Neural cell (in vitro differentiated cells): ENCODE measurements at regions not wholly inside any gene's neighbourhood (a gene's known extent, or its start where the extent isn't known, plus 50 kb on each side); places are given as distances from the start of the nearest gene placed in this dataset.

ENCODE experiments used
- H2AFZ ChIP-seq: fragments of 200-600, 300-800 bp; sonication (generic), shearing (Covaris generic); 2 replicates; pipeline ENCODE4 v1.6.0; 2014; ENCODE audit warnings: low read depth, mild to moderate bottlenecking, antibody characterized with exemption, low read length, moderate library complexity
- H3F3A ChIP-seq: fragments of 200-600 bp; shearing (Covaris generic); 2 replicates; pipeline ENCODE4 v1.6.1; 2016; ENCODE audit warnings: mild to moderate bottlenecking, moderate library complexity, mixed read lengths, antibody characterized with exemption, low read length; ENCODE audit not compliant: insufficient read depth, poor library complexity, severe bottlenecking
- H3K27ac ChIP-seq: fragments of 200-600, 300-800 bp; sonication (generic), shearing (Covaris generic); 2 replicates; pipeline ENCODE4 v1.5.1; 2014; ENCODE audit warnings: mild to moderate bottlenecking, low read length, moderate library complexity
- H3K27me3 ChIP-seq: fragments of 300-800, 200-600 bp; sonication (generic), shearing (Covaris generic); 2 replicates; pipeline ENCODE4 v1.6.0; 2014; ENCODE audit warnings: mild to moderate bottlenecking, low read depth, low read length, moderate library complexity; ENCODE audit not compliant: insufficient read depth
- H3K36me3 ChIP-seq: fragments of 300-800, 200-600 bp; sonication (generic), shearing (Covaris generic); 2 replicates; pipeline ENCODE4 v1.5.1; 2014; ENCODE audit warnings: mild to moderate bottlenecking, antibody characterized with exemption, low read length, moderate library complexity; ENCODE audit not compliant: insufficient read depth
- H3K4me2 ChIP-seq: fragments of 300-800, 200-600 bp; sonication (generic), shearing (Covaris generic); 2 replicates; pipeline ENCODE4 v1.6.0; 2014; ENCODE audit warnings: mild to moderate bottlenecking, low read length
- H3K4me3 ChIP-seq: fragments of 300-800, 200-600 bp; sonication (generic), shearing (Covaris generic); 2 replicates; pipeline ENCODE4 v1.5.1; 2014; ENCODE audit warnings: mild to moderate bottlenecking, low read length, moderate library complexity
- H3K79me2 ChIP-seq: fragments of 200-600 bp; shearing (Covaris generic); replicated peaks from 2 replicates; pipeline ENCODE4 v1.6.0; 2014; ENCODE audit warnings: mild to moderate bottlenecking, low read length, moderate library complexity; ENCODE audit not compliant: insufficient read depth
- H3K9ac ChIP-seq: fragments of 300-800, 200-600 bp; sonication (generic), shearing (Covaris generic); 2 replicates; pipeline ENCODE4 v1.6.1; 2016; ENCODE audit warnings: mild to moderate bottlenecking, low read length, mixed read lengths
- H3K9me2 ChIP-seq: fragments of 200-600 bp; shearing (Covaris generic); 2 replicates; pipeline ENCODE4 v1.6.1; 2016; ENCODE audit warnings: mild to moderate bottlenecking, low read length, mixed read lengths; ENCODE audit not compliant: insufficient read depth
- H3K9me3 ChIP-seq: fragments of 200-600, 300-800 bp; sonication (generic), shearing (Covaris generic); 2 replicates; pipeline ENCODE4 v1.6.1; 2016; ENCODE audit warnings: mild to moderate bottlenecking, mixed run types, low read length, moderate library complexity, mixed read lengths
- H4K20me1 ChIP-seq: fragments of 200-600 bp; shearing (Covaris generic); 2 replicates; pipeline ENCODE4 v1.6.1; 2016; ENCODE audit warnings: mild to moderate bottlenecking, mixed run types; ENCODE audit not compliant: insufficient read depth
- EP300 ChIP-seq: fragments of 450-650 bp; conservative IDR thresholded peaks from 2 replicates; pipeline ENCODE4 v1.6.1; 2014; ENCODE audit warnings: antibody characterized with exemption, mild to moderate bottlenecking, moderate library complexity; ENCODE audit not compliant: poor library complexity, severe bottlenecking
- EZH2 ChIP-seq: fragments of 200-600, 300-800 bp; shearing (Covaris generic), sonication (generic); IDR thresholded peaks from 2 replicates; pipeline ENCODE4 v1.6.1; 2014; ENCODE audit warnings: antibody characterized with exemption, low read length, borderline replicate concordance, mild to moderate bottlenecking; ENCODE audit not compliant: insufficient read depth, poor library complexity, severe bottlenecking
- MXI1 ChIP-seq: fragments of 450-650 bp; conservative IDR thresholded peaks from 2 replicates; pipeline ENCODE4 v1.6.1; 2014; ENCODE audit warnings: antibody characterized with exemption, mild to moderate bottlenecking; ENCODE audit not compliant: poor library complexity, severe bottlenecking
- POLR2AphosphoS5 ChIP-seq: IDR thresholded peaks from 2 replicates; pipeline ENCODE4 v1.6.1; 2012
- RAD21 ChIP-seq: fragments of 450-650 bp; conservative IDR thresholded peaks from 2 replicates; pipeline ENCODE4 v1.6.1; 2014; ENCODE audit warnings: antibody characterized with exemption, mild to moderate bottlenecking, moderate library complexity
- SMC3 ChIP-seq: fragments of 450-650 bp; conservative IDR thresholded peaks from 2 replicates; pipeline ENCODE4 v1.6.1; 2014; ENCODE audit warnings: antibody characterized with exemption, mild to moderate bottlenecking, moderate library complexity; ENCODE audit not compliant: poor library complexity
- TAF1 ChIP-seq: IDR thresholded peaks from 2 replicates; pipeline ENCODE4 v1.6.1; 2012; ENCODE audit warnings: low read depth
- TF ChIP-seq, protein P1 (sequence below): IDR thresholded peaks from 2 replicates; pipeline ENCODE4 v1.6.1; 2012; ENCODE audit warnings: borderline replicate concordance
- TF ChIP-seq, protein P2 (sequence below): fragments of 450-650 bp; IDR thresholded peaks from 2 replicates; pipeline ENCODE4 v1.5.1; 2014; ENCODE audit warnings: antibody characterized with exemption, mild to moderate bottlenecking, moderate library complexity; ENCODE audit not compliant: poor library complexity, severe bottlenecking

DNA sequence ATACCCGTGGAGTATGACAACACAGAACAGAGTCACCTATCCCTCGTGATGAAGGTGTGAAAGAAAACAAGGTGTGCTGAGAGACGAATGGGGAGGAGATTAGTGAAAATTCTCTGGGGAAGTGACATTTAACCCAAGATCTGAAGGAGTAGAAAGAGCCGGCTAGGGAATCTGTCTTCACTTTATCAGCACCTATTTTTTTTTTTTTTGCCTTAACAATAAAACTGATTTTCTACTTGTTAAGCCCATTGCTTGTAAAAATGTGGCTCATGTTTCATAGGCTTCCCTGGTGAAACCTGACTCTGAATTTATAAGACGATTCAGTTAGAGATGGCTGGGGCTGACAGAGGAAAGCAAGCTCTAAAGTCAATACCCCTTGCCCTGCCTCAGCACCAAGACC, 322.6 kb upstream of the MSX2 start:
- H3K9me3 ChIP-seq, result no peaks in the 10 kb centered on the region
- H3K4me3 ChIP-seq, result no peak overlapping the region
- H3K27ac ChIP-seq, result no peak overlapping the region
- H3K9me2 ChIP-seq, result no peaks in the 10 kb centered on the region
- H2AFZ ChIP-seq, result no peak overlapping the region
- no peaks in the 10 kb centered on the region for H3K79me2 ChIP-seq
- H3F3A ChIP-seq, result no peaks in the 10 kb centered on the region
- no peaks in the 10 kb centered on the region for H3K36me3 ChIP-seq
- H3K4me2 ChIP-seq, result no peak overlapping the region
- no peaks in the 10 kb centered on the region for H4K20me1 ChIP-seq
- no peak overlapping the region for H3K9ac ChIP-seq
- no peaks in the 10 kb centered on the region for H3K27me3 ChIP-seq
- TF ChIP-seq, protein P1, sequence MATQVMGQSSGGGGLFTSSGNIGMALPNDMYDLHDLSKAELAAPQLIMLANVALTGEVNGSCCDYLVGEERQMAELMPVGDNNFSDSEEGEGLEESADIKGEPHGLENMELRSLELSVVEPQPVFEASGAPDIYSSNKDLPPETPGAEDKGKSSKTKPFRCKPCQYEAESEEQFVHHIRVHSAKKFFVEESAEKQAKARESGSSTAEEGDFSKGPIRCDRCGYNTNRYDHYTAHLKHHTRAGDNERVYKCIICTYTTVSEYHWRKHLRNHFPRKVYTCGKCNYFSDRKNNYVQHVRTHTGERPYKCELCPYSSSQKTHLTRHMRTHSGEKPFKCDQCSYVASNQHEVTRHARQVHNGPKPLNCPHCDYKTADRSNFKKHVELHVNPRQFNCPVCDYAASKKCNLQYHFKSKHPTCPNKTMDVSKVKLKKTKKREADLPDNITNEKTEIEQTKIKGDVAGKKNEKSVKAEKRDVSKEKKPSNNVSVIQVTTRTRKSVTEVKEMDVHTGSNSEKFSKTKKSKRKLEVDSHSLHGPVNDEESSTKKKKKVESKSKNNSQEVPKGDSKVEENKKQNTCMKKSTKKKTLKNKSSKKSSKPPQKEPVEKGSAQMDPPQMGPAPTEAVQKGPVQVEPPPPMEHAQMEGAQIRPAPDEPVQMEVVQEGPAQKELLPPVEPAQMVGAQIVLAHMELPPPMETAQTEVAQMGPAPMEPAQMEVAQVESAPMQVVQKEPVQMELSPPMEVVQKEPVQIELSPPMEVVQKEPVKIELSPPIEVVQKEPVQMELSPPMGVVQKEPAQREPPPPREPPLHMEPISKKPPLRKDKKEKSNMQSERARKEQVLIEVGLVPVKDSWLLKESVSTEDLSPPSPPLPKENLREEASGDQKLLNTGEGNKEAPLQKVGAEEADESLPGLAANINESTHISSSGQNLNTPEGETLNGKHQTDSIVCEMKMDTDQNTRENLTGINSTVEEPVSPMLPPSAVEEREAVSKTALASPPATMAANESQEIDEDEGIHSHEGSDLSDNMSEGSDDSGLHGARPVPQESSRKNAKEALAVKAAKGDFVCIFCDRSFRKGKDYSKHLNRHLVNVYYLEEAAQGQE, result no peak
- TF ChIP-seq EZH2 (no peak), TAF1 (no peak), SMC3 (no peak), RAD21 (no peak), MXI1 (no peak), EP300 (no peak), POLR2AphosphoS5 (no peak)
- TF ChIP-seq, protein P2, sequence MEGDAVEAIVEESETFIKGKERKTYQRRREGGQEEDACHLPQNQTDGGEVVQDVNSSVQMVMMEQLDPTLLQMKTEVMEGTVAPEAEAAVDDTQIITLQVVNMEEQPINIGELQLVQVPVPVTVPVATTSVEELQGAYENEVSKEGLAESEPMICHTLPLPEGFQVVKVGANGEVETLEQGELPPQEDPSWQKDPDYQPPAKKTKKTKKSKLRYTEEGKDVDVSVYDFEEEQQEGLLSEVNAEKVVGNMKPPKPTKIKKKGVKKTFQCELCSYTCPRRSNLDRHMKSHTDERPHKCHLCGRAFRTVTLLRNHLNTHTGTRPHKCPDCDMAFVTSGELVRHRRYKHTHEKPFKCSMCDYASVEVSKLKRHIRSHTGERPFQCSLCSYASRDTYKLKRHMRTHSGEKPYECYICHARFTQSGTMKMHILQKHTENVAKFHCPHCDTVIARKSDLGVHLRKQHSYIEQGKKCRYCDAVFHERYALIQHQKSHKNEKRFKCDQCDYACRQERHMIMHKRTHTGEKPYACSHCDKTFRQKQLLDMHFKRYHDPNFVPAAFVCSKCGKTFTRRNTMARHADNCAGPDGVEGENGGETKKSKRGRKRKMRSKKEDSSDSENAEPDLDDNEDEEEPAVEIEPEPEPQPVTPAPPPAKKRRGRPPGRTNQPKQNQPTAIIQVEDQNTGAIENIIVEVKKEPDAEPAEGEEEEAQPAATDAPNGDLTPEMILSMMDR, result no peak

DNA sequence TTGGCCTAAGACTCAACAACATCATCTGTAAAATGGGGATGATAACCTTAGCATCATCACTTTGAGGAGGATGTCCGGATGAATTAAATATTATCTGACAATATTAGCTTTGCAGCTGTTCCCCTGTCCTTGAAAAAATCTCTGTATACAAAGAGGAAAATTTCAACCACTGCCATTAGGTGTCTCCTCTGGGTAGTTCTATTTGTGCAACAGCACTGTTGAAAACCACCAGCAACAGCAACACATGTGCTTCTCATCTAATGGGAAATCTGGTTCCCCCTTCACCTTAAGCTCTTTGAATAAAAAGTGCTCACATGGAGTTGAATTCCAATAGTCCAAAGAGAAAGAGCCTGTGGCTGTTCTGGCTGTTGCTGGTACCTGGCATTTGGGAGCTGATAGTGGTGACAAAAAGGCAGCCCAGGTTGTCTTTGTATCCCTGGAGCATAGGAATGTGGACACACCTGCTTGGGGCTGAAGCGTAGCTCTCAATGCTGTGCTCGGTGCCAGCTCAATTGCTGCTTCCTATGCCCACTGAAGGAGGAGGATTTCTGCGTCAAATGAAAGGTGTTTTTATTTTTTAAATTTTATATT, 322.1 kb upstream of the MSX2 start:
- H4K20me1 ChIP-seq, result no peaks in the 10 kb centered on the region
- no peak overlapping the region for H3K27ac ChIP-seq
- no peaks in the 10 kb centered on the region for H3K79me2 ChIP-seq
- H3K4me3 ChIP-seq, result no peak overlapping the region
- H3K27me3 ChIP-seq, result no peaks in the 10 kb centered on the region
- TF ChIP-seq, protein P1, result no peak
- TF ChIP-seq EZH2, result no peak
- TF ChIP-seq, protein P2, result no peak
- no peak for TF ChIP-seq EP300
- no peak for TF ChIP-seq SMC3
- no peak for TF ChIP-seq POLR2AphosphoS5
- no peak for TF ChIP-seq RAD21
- TF ChIP-seq MXI1, result no peak
- TF ChIP-seq TAF1, result no peak
- H3K36me3 ChIP-seq, result no peaks in the 10 kb centered on the region
- no peaks in the 10 kb centered on the region for H3K9me3 ChIP-seq
- no peaks in the 10 kb centered on the region for H3F3A ChIP-seq
- H3K4me2 ChIP-seq, result no peak overlapping the region
- no peak overlapping the region for H2AFZ ChIP-seq
- no peak overlapping the region for H3K9ac ChIP-seq
- no peaks in the 10 kb centered on the region for H3K9me2 ChIP-seq
